Uterus (tissue), 3 donors: ENCODE measurements at regions not wholly inside any gene's neighbourhood (a gene's known extent, or its start where the extent isn't known, plus 50 kb on each side); places are given as distances from the start of the nearest gene placed in this dataset.

Experiments used
- DNase-seq, 2 donors: peaks; one replicate each; pipeline ENCODE4 v3.0.0-alpha.2; 2019 to 2020
- H3K27ac ChIP-seq, 2 donors: fragments of 200-600 bp; sonication (generic); 1 replicate in 1 of 2; 2 replicates in 1 of 2; pipeline ENCODE4 v1.5.1; 2016 to 2018
- H3K27me3 ChIP-seq, 2 donors: fragments of 200-600 bp; sonication (generic); one replicate each; pipeline ENCODE4 v1.5.1; 2018 to 2019; ENCODE audit warnings: control low read depth in 1 of 2
- H3K36me3 ChIP-seq, 2 donors: fragments of 200-600 bp; sonication (generic); one replicate each; pipeline ENCODE4 v1.5.1; 2019; ENCODE audit warnings: control low read depth in 1 of 2
- H3K4me1 ChIP-seq, 2 donors: fragments of 200-600 bp; sonication (generic); one replicate each; pipeline ENCODE4 v1.5.1; 2018 to 2019; ENCODE audit warnings: control low read depth in 1 of 2
- H3K4me3 ChIP-seq, 2 donors: fragments of 200-600 bp; sonication (generic); 1 replicate in 1 of 2; 2 replicates in 1 of 2; pipeline ENCODE4 v1.5.1; 2018 to 2019; ENCODE audit warnings: mild to moderate bottlenecking in 1 of 2
- H3K9me3 ChIP-seq, 2 donors: fragments of 200-600 bp; sonication (generic); one replicate each; pipeline ENCODE4 v1.5.1; 2019; ENCODE audit warnings: control low read depth in 1 of 2
- CTCF ChIP-seq, 4 experiments: fragments of 200-600 bp in 2 of 4; fragments of 450-650 bp in 2 of 4; sonication (generic) in 2 of 4; IDR thresholded peaks; one replicate each; pipeline ENCODE4 v1.5.1; 2016 to 2019; ENCODE audit warnings: antibody characterized with exemption in 4 of 4, mild to moderate bottlenecking in 2 of 4, moderate library complexity in 1 of 4
- POLR2A ChIP-seq, 2 donors: fragments of 450-650 bp; IDR thresholded peaks; one replicate each; pipeline ENCODE4 v1.6.1; 2016; ENCODE audit warnings: antibody characterized with exemption in 2 of 2, mild to moderate bottlenecking in 1 of 2, moderate library complexity in 1 of 2
- intact Hi-C: fragments of 100-400 bp; cut with DNase I; formaldehyde crosslinking; loops from one replicate; pipeline ENCODE4 v1.15.1; 2023; ENCODE audit warnings: low total_unique reads
- donor health status: DM: yes; HTN: yes; CAD: no.

GRCh38 chr11:29801561-29801960 is 215.3 kb downstream of the KCNA4 start:
- TF ChIP-seq CTCF (IDR thresholded peaks at IDR 0.05) (no peak), POLR2A (IDR thresholded peaks at IDR 0.05) (no peak)
- H3K36me3 ChIP-seq, result no peaks in the 10 kb centered on the region
- no peak overlapping the region for H3K4me3 ChIP-seq
- intact Hi-C loops, result no loop called here
- H3K9me3 ChIP-seq, result no peaks in the 10 kb centered on the region
- no peaks in the 10 kb centered on the region for H3K4me1 ChIP-seq
- H3K27me3 ChIP-seq, result no peaks in the 10 kb centered on the region
- no peak for DNase-seq
- no peak overlapping the region for H3K27ac ChIP-seq

GRCh38 chr11:29786092-29786491 is 230.7 kb downstream of the KCNA4 start:
- intact Hi-C loops, result no loop called here
- H3K4me3 ChIP-seq, result no peak overlapping the region
- H3K27ac ChIP-seq, result no peak overlapping the region
- TF ChIP-seq CTCF (IDR thresholded peaks at IDR 0.05), result no peak
- no peak for TF ChIP-seq POLR2A (IDR thresholded peaks at IDR 0.05)
- DNase-seq, result no peak
- H3K4me1 ChIP-seq, result no peaks in the 10 kb centered on the region
- no peaks in the 10 kb centered on the region for H3K27me3 ChIP-seq
- H3K9me3 ChIP-seq, result no peaks in the 10 kb centered on the region
- H3K36me3 ChIP-seq, result no peaks in the 10 kb centered on the region

- DNase-seq, result no peak
- Histone ChIP-seq H3K36me3 (no peaks in the 10 kb centered on the region), H3K4me3 (no peak overlapping the region), H3K4me1 (peaks cover 0 to 4% of the 10 kb centered on the region in 2 donors), H3K27me3 (no peaks in the 10 kb centered on the region), H3K9me3 (no peaks in the 10 kb centered on the region), H3K27ac (no peak overlapping the region)
- intact Hi-C loops, result no loop called here
- no peak for TF ChIP-seq POLR2A (IDR thresholded peaks at IDR 0.05)
- TF ChIP-seq CTCF (IDR thresholded peaks at IDR 0.05), result no peak
Observed at GRCh38 chr11:29783506-29783905, 233.3 kb downstream of the KCNA4 start.

- intact Hi-C loops, result no loop called here
Observed at GRCh38 chr11:29782447-29782846, 234.4 kb downstream of the KCNA4 start.

GRCh38 chr11:29781268-29781667 is 235.6 kb downstream of the KCNA4 start:
- TF ChIP-seq CTCF (IDR thresholded peaks at IDR 0.05) (no peak), POLR2A (IDR thresholded peaks at IDR 0.05) (no peak)
- Histone ChIP-seq H3K27ac (peak overlapping the region; percentile 28 to 41), H3K9me3 (no peaks in the 10 kb centered on the region), H3K4me1 (peaks cover 0 to 4% of the 10 kb centered on the region in 2 donors), H3K4me3 (no peak overlapping the region), H3K27me3 (no peaks in the 10 kb centered on the region), H3K36me3 (no peaks in the 10 kb centered on the region)
- intact Hi-C loops, result no loop called here
- peak; percentile 20 to 46 for DNase-seq

More at GRCh38 chr11:29782447-29782846, 234.4 kb downstream of the KCNA4 start:
- Histone ChIP-seq H3K9me3 (no peaks in the 10 kb centered on the region), H3K27me3 (no peaks in the 10 kb centered on the region), H3K4me3 (no peak overlapping the region), H3K27ac (peak overlapping the region in 1 of 2 donors; percentile 13), H3K36me3 (no peaks in the 10 kb centered on the region), H3K4me1 (peaks cover 0 to 4% of the 10 kb centered on the region in 2 donors)
- peak; percentile 20 to 35 for DNase-seq
- TF ChIP-seq POLR2A (IDR thresholded peaks at IDR 0.05) (no peak), CTCF (IDR thresholded peaks at IDR 0.05) (no peak)
